ENCODE measurements at regions not wholly inside any gene's neighbourhood (a gene's known extent, or its start where the extent isn't known, plus 50 kb on each side); places are given as distances from the start of the nearest gene placed in this dataset.

DNA sequence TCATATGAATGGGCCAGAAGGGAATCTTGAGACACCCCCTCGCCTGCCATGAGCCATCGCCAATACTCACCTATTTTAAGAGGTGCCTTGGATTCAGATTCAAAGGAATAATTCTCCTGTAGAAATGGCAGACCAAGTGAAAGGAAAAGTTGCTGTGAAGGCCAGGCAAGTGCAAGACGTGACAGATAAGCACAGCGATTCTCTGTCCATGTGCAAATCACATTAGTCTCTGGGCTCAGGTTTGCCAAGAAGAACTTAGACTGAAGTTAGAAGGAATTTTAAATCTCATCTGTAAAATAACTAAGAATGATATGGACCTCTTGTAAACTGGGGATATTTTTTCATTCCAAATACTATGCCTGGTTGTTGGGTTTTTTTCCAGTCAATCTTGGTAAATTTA is 173.6 kb downstream of the UACA start:
- H3K27ac ChIP-seq (ENCODE audit: low read depth in 2 of 2, low read length in 2 of 2): no peak overlapping the region
- H3K36me3 ChIP-seq (ENCODE audit: control insufficient read depth in 2 of 3, insufficient read depth in 3 of 3, low read length in 3 of 3): no peaks in the 10 kb centered on the region
- FAIRE-seq (no peak), DNase-seq (no peak)
- intact Hi-C loops (cut with DNase I): no loop called here
- H3K9me3 ChIP-seq (ENCODE audit: control insufficient read depth in 2 of 3, insufficient read depth in 1 of 3, low read length in 3 of 3): peaks cover 0 to 2% (median 0%) of the 10 kb centered on the region in 3 donors
- H3K4me1 ChIP-seq (ENCODE audit: control insufficient read depth in 2 of 3, insufficient read depth in 2 of 3, low read depth in 1 of 3, low read length in 3 of 3): no peaks in the 10 kb centered on the region
- H3K9ac ChIP-seq (ENCODE audit: low read length in 3 of 3): no peak overlapping the region
- no peaks in the 10 kb centered on the region for H3K27me3 ChIP-seq (ENCODE audit: control insufficient read depth, insufficient read depth, low read length)
- H3K4me3 ChIP-seq (ENCODE audit: low read length in 3 of 3): no peak overlapping the region
- TF ChIP-seq, protein P1, sequence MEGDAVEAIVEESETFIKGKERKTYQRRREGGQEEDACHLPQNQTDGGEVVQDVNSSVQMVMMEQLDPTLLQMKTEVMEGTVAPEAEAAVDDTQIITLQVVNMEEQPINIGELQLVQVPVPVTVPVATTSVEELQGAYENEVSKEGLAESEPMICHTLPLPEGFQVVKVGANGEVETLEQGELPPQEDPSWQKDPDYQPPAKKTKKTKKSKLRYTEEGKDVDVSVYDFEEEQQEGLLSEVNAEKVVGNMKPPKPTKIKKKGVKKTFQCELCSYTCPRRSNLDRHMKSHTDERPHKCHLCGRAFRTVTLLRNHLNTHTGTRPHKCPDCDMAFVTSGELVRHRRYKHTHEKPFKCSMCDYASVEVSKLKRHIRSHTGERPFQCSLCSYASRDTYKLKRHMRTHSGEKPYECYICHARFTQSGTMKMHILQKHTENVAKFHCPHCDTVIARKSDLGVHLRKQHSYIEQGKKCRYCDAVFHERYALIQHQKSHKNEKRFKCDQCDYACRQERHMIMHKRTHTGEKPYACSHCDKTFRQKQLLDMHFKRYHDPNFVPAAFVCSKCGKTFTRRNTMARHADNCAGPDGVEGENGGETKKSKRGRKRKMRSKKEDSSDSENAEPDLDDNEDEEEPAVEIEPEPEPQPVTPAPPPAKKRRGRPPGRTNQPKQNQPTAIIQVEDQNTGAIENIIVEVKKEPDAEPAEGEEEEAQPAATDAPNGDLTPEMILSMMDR (IDR thresholded peaks at IDR 0.05; ENCODE audit: borderline replicate concordance, extremely low read depth, insufficient read depth): no peak

DNA sequence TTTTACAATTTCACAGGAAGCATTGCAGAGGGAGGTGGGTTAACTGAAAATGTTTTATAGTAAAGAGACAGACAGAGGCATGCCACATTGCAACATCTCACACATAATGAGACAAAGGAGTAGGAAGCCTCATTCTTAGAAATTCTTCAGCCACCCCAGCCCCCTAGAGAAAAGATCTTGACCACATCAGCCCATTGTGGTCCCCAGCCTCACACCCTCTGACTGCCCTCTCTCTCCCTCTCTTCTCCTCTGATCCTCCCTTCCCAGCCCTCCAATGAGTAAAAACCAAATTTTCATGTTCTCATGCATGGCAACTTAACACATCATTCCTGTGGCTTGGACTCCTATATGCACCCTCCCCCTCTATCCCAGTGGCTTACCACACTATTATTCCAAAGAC is 174.1 kb downstream of the UACA start:
- H3K36me3 ChIP-seq (ENCODE audit: control insufficient read depth in 2 of 3, insufficient read depth in 3 of 3, low read length in 3 of 3): no peaks in the 10 kb centered on the region
- no peak overlapping the region for H3K27ac ChIP-seq (ENCODE audit: low read depth in 2 of 2, low read length in 2 of 2)
- TF ChIP-seq, protein P1 (IDR thresholded peaks at IDR 0.05; ENCODE audit: borderline replicate concordance, extremely low read depth, insufficient read depth): no peak
- no peaks in the 10 kb centered on the region for H3K27me3 ChIP-seq (ENCODE audit: control insufficient read depth, insufficient read depth, low read length)
- H3K9me3 ChIP-seq (ENCODE audit: control insufficient read depth in 2 of 3, insufficient read depth in 1 of 3, low read length in 3 of 3): no peaks in the 10 kb centered on the region
- FAIRE-seq (no peak), DNase-seq (no peak)
- H3K4me1 ChIP-seq (ENCODE audit: control insufficient read depth in 2 of 3, insufficient read depth in 2 of 3, low read depth in 1 of 3, low read length in 3 of 3): no peaks in the 10 kb centered on the region
- no peak overlapping the region for H3K9ac ChIP-seq (ENCODE audit: low read length in 3 of 3)
- intact Hi-C loops (cut with DNase I): no loop called here
- no peak overlapping the region for H3K4me3 ChIP-seq (ENCODE audit: low read length in 3 of 3)

DNA sequence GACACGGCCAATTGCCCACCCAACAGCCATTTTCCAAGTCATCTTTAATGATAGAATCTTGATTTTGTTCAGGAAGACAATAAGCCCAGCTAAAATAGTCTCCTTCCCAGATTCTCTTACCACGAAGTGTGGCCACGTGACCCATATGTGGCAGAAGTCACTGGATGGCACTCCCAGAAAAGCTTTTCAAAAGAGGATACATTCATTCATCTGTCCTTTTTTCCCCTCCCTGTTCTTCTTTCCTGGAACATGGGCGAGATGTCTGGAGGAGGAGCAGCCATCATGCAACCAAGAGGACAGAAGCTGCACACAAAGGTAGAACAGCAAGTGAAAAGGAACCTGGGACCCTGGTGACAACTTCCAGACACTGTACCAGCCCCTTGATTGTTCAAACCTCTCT is 174.7 kb downstream of the UACA start:
- intact Hi-C loops (cut with DNase I): no loop called here
- FAIRE-seq: no peak
- no peaks in the 10 kb centered on the region for H3K36me3 ChIP-seq (ENCODE audit: control insufficient read depth in 2 of 3, insufficient read depth in 3 of 3, low read length in 3 of 3)

More for the DNA sequence above, 174.7 kb downstream of the UACA start:
- Histone ChIP-seq H3K27ac (ENCODE audit: low read depth in 2 of 2, low read length in 2 of 2) (no peak overlapping the region), H3K4me3 (ENCODE audit: low read length in 3 of 3) (no peak overlapping the region), H3K9ac (ENCODE audit: low read length in 3 of 3) (no peak overlapping the region), H3K27me3 (ENCODE audit: control insufficient read depth, insufficient read depth, low read length) (no peaks in the 10 kb centered on the region), H3K9me3 (ENCODE audit: control insufficient read depth in 2 of 3, insufficient read depth in 1 of 3, low read length in 3 of 3) (no peaks in the 10 kb centered on the region), H3K4me1 (ENCODE audit: control insufficient read depth in 2 of 3, insufficient read depth in 2 of 3, low read depth in 1 of 3, low read length in 3 of 3) (no peaks in the 10 kb centered on the region)
- TF ChIP-seq, protein P1 (IDR thresholded peaks at IDR 0.05; ENCODE audit: borderline replicate concordance, extremely low read depth, insufficient read depth): no peak
- DNase-seq: no peak
